Fibroblast of villous mesenchyme (primary cell): ENCODE measurements at regions not wholly inside any gene's neighbourhood (a gene's known extent, or its start where the extent isn't known, plus 50 kb on each side); places are given as distances from the start of the nearest gene placed in this dataset.

Experiments
- DNase-seq: peaks from one replicate; pipeline ENCODE4 v3.0.0-alpha.2; 2010; ENCODE audit warnings: low read depth
- H3K4me3 ChIP-seq: 2 replicates; pipeline ENCODE4 v1.5.1; 2011; ENCODE audit warnings: low read depth, mild to moderate bottlenecking, low read length
- TF ChIP-seq, protein P1 (sequence below): IDR thresholded peaks from 2 replicates; pipeline ENCODE4 v1.5.1; 2012; ENCODE audit warnings: low read depth, mild to moderate bottlenecking, low read length; ENCODE audit not compliant: insufficient read depth

DNA sequence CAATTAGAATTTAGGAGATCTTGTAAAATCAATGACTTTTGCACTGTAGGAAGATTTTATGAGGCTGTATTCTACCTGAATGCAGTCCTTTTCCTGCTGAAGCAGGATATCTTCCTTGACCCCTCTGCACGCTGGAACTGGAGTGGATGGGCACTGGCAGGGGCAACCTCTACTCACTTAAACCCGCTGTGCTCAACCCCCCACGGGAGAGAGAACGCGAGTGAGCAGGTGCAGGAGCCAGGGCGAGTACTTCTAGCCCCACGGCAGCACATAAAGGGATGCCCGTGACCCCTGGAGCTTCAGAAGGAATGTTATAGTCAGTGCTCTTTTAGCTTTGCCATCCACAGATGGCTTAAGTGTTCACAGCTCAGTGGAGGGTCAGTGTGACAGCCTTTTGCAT is 1144.8 kb downstream of the EPHA7 start:
- H3K4me3 ChIP-seq, result no peak overlapping the region
- DNase-seq, result no peak
- TF ChIP-seq, protein P1, sequence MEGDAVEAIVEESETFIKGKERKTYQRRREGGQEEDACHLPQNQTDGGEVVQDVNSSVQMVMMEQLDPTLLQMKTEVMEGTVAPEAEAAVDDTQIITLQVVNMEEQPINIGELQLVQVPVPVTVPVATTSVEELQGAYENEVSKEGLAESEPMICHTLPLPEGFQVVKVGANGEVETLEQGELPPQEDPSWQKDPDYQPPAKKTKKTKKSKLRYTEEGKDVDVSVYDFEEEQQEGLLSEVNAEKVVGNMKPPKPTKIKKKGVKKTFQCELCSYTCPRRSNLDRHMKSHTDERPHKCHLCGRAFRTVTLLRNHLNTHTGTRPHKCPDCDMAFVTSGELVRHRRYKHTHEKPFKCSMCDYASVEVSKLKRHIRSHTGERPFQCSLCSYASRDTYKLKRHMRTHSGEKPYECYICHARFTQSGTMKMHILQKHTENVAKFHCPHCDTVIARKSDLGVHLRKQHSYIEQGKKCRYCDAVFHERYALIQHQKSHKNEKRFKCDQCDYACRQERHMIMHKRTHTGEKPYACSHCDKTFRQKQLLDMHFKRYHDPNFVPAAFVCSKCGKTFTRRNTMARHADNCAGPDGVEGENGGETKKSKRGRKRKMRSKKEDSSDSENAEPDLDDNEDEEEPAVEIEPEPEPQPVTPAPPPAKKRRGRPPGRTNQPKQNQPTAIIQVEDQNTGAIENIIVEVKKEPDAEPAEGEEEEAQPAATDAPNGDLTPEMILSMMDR, result no peak

DNA sequence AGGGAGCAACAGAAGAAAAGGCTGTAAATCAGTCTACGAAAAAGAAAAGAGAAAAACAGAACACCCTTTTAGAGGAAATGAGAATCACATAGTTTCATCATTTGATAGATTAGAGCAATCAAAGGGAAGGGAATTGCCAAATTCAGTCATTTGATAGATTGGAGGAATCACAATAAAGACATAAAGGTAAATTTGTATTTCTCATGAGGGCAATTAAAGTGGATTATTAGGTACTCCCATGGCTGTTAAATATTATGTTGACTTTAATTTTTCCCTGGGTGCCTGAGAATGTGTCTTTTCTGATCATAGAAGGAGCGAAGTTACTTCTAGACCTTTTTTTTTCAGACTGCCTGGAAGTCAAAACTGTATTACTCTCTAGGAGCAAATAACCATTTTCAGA is 1145.7 kb downstream of the EPHA7 start:
- no peak for DNase-seq
- TF ChIP-seq, protein P1, result no peak

DNA sequence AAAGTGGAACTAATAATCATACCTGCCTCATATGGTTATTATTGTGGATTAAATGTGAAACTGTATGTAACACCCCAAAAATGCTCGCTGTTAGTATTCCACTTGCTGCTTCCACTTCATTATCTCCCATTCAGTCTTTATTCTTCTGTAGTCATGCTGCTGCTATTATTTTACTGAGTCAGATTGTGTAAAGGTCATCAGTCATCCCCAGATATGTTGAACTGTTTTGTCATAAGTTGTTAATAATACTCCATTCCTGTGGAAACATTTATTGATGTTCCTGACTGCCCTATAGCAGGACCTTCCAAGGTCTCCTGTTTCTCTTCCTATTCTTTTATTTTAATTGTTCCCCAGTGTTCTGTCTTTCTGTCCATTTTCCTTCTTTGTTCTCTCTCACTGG is 1148.3 kb downstream of the EPHA7 start:
- no peak for DNase-seq
- TF ChIP-seq, protein P1, result no peak

More for the DNA sequence above, 1145.7 kb downstream of the EPHA7 start:
- H3K4me3 ChIP-seq, result no peak overlapping the region

DNA sequence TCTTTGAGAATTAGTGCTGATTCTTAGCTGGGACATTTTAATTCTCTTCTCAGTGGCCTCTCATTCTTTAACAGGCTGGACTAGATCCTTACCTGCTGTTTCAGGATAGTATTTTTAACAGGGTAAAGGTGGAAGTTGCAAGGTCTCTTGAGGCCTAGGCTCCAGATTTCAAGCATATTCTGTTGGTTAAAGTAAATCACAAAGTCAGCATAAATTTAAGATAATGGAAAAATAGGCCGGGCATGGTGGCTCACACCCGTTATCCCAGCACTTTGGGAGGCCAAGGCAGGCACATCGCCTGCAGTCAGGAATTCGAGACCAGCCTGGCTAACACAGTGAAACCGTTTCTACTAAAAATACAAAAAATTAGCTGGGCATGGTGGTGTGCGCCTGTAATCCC is 1149.0 kb downstream of the EPHA7 start:
- DNase-seq, result no peak
- TF ChIP-seq, protein P1, result no peak
- no peak overlapping the region for H3K4me3 ChIP-seq

More for the DNA sequence above, 1148.3 kb downstream of the EPHA7 start:
- no peak overlapping the region for H3K4me3 ChIP-seq

DNA sequence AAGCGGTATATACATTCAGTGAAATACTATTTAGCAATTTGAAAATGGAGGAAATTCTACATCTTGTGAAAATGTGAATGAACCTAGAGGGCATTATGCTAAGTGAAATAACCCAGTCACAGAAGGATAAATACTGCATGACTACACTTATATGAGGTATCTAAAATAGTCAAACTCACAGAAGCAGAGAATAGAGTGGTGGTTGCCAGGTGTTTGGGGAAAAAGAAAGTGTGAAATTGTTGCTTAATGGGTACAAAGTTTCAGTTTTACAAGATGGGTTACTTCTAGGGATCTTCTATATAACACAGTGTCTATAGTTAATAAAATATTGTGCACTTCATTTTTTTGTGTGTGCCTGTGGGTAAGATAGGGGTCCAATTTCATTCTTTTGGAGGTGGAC is 1152.0 kb downstream of the EPHA7 start:
- no peak for DNase-seq

DNA sequence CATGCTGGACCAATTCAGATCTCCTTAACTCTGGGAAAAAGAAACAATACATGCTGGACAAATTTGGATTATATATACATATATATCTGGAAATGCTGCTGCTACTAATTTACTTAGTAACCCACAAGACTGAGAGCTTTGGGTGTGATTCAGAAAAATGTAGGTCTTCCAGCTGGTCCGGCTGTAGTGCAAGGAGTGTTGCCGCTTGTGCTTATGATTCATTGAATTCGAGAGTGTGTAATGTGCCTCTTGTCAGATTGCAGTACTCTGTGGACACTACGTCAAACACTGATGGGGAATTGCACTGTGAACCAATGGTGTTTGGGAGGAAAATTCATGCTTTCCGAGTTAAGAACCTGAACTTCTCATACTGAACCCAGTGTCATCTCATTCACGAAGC is 1155.5 kb downstream of the EPHA7 start:
- DNase-seq, result no peak
- H3K4me3 ChIP-seq, result no peak overlapping the region
- TF ChIP-seq, protein P1, result no peak

More for the DNA sequence above, 1152.0 kb downstream of the EPHA7 start:
- TF ChIP-seq, protein P1, result no peak
- no peak overlapping the region for H3K4me3 ChIP-seq

DNA sequence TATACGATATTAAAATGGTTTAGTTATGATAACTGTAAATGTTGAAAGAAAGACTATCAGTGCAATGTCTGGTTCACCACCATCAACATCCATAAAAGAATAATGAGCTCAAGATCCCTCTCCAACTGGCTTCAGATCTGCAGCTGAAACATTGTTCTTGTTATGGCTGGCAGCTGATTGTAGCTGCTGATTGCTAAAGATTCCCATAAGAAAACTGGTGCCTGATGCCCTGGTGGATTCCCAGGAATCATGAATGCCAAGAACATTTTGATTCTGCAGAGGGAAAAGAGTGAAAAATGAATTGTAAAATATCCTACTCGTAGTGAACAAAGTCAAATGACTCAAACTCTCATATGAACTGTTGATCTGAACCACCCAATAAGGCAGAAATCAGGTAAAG is 1160.2 kb downstream of the EPHA7 start:
- DNase-seq, result no peak
- TF ChIP-seq, protein P1, result no peak
- no peak overlapping the region for H3K4me3 ChIP-seq
